Naive B cell (primary cell): ENCODE measurements at regions not wholly inside any gene's neighbourhood (a gene's known extent, or its start where the extent isn't known, plus 50 kb on each side); places are given as distances from the start of the nearest gene placed in this dataset.
"Not testable (repeated sequence)": the region's sequence is repeated elsewhere in the genome, so short reads cannot be mapped to it uniquely, and the experiment has no call there.

Experiments used
- ATAC-seq, 2 donors: fragments of 150-1000 bp; cut with Tn5 transposase; 2 replicates each; pipeline ENCODE4 v1.10.0; 2021; ENCODE audit warnings: low read depth in 2 of 2, mild to moderate bottlenecking in 2 of 2, moderate library complexity in 2 of 2
- DNase-seq: peaks from one replicate; pipeline ENCODE4 v3.0.0; 2022
- H3K27ac Mint-ChIP-seq, 6 donors: one replicate each; pipeline ENCODE4 v1.8.0; 2020 to 2022; ENCODE audit warnings: mild to moderate bottlenecking in 6 of 6, mixed read lengths in 6 of 6, moderate library complexity in 5 of 6, inconsistent platforms in 2 of 6
- H3K27me3 Mint-ChIP-seq, 3 donors: one replicate each; pipeline ENCODE4 v1.8.0; 2021 to 2022; ENCODE audit warnings: mixed read lengths in 3 of 3, mild to moderate bottlenecking in 1 of 3
- H3K36me3 Mint-ChIP-seq, 2 donors: one replicate each; pipeline ENCODE4 v1.8.0; 2020 to 2022; ENCODE audit warnings: mixed read lengths in 2 of 2, inconsistent platforms in 1 of 2, mild to moderate bottlenecking in 1 of 2
- H3K4me1 Mint-ChIP-seq, 3 donors: one replicate each; pipeline ENCODE4 v1.8.0; 2020 to 2022; ENCODE audit warnings: mixed read lengths in 3 of 3, inconsistent platforms in 1 of 3, mild to moderate bottlenecking in 1 of 3, moderate library complexity in 1 of 3
- H3K4me3 Mint-ChIP-seq, 8 donors: one replicate each; pipeline ENCODE4 v1.8.0; 2020 to 2022; ENCODE audit warnings: mild to moderate bottlenecking in 8 of 8, mixed read lengths in 8 of 8, moderate library complexity in 8 of 8, inconsistent platforms in 2 of 8
- H3K9me3 Mint-ChIP-seq, 7 donors: one replicate each; pipeline ENCODE4 v1.8.0; 2020 to 2022; ENCODE audit warnings: mixed read lengths in 7 of 7, mild to moderate bottlenecking in 5 of 7, inconsistent platforms in 2 of 7, moderate library complexity in 1 of 7

DNA sequence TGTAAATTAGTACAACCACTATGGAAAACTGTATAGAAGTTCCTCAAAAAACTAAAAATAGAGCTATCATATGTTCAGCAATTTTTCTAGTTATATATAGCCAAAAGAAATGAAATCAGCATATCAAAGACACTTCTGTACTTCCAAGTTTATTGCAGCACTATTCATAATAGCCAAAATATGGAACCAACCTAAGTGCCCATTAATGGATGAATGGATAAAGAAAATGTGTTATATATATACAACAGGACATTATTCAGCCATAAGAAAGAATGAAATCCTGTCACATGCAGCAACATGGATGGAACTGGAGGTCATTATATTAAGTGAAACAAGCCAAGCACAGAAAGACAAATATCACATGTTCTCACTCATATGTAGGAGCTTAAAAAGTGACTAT lies 112.6 kb downstream of the MDH1 start:
- Mint-ChIP-seq H3K27ac (no peak overlapping the region), H3K9me3 (peaks cover 0 to 5% (median 0%) of the 10 kb centered on the region in 7 donors), H3K4me1 (no peaks in the 10 kb centered on the region), H3K36me3 (no peaks in the 10 kb centered on the region), H3K4me3 (no peak overlapping the region), H3K27me3 (no peaks in the 10 kb centered on the region)
- DNase-seq = no peak
- ATAC-seq = no peak

DNA sequence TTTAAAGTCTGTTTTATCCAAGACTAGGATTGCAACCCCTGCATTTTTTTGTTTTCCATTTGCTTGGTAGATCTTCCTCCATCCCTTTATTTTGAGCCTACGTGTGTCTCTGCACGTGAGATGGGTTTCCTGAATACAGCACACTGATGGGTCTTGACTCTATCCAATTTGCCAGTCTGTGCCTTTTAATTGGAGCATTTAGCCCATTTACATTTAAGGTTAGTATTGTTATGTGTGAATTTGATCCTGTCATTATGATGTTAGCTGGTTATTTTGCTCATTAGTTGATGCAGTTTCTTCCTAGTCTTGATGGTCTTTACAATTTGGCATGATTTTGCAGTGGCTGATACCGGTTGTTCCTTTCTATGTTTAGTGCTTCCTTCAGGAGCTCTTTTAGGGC lies 117.3 kb downstream of the MDH1 start:
- not testable (repeated sequence) for H3K4me3 Mint-ChIP-seq

DNA sequence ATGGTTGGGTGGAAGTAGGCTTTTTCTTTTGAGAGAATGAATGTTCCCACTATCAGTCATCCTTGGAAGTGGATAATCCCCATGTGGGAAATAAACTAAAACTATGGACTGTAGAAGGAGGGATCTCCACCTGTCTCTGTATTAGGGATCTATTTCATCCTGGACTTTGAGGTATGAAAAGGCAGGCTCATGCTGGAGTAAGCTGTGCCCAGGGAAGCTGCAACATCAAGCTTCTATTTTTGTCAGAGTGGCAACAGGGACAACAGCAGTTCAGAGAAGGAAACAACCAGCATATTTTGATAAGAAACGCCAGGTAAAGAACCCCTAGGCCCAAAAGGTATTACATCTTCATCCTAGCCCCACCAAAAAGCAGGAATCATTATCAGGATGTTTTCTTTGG lies 122.0 kb downstream of the MDH1 start:
- Mint-ChIP-seq H3K4me3 (no peak overlapping the region), H3K4me1 (no peaks in the 10 kb centered on the region), H3K36me3 (peaks cover 0 to 7% of the 10 kb centered on the region in 2 donors), H3K27ac (no peak overlapping the region), H3K27me3 (no peaks in the 10 kb centered on the region), H3K9me3 (peaks cover 0 to 15% (median 3%) of the 10 kb centered on the region in 7 donors)
- no peak for DNase-seq
- ATAC-seq = no peak

More for the DNA sequence above, 117.3 kb downstream of the MDH1 start:
- not testable (repeated sequence) for H3K27ac Mint-ChIP-seq, ATAC-seq, H3K4me1 Mint-ChIP-seq, H3K36me3 Mint-ChIP-seq, H3K27me3 Mint-ChIP-seq, DNase-seq
- H3K9me3 Mint-ChIP-seq = peaks cover 0 to 15% (median 4%) of the 10 kb centered on the region in 7 donors

DNA sequence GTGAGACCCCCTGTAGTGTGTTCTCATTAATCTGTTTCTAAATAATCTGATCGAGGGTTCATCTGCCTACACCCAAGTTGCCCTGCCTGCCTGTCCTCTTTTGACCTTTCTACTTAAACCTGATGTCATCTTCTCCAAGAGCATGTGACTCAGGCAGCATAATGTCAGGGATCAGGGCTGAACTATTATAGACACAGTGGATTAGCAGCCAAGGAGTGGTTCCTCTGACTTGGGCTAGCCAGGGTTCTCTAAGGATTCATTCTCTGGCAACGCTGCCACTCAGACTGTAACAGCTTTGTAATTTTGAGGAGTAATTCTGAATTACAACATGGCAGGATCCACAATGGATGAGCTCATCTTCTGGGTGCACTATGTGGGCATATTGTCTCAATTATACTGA lies 124.0 kb downstream of the MDH1 start:
- no peaks in the 10 kb centered on the region for H3K27me3 Mint-ChIP-seq
- peaks cover 0 to 6% (median 0%) of the 10 kb centered on the region in 7 donors for H3K9me3 Mint-ChIP-seq
- H3K4me1 Mint-ChIP-seq = no peaks in the 10 kb centered on the region
- no peaks in the 10 kb centered on the region for H3K36me3 Mint-ChIP-seq
- H3K27ac Mint-ChIP-seq = no peak overlapping the region
- ATAC-seq (no peak), DNase-seq (no peak)
- H3K4me3 Mint-ChIP-seq = no peak overlapping the region

DNA sequence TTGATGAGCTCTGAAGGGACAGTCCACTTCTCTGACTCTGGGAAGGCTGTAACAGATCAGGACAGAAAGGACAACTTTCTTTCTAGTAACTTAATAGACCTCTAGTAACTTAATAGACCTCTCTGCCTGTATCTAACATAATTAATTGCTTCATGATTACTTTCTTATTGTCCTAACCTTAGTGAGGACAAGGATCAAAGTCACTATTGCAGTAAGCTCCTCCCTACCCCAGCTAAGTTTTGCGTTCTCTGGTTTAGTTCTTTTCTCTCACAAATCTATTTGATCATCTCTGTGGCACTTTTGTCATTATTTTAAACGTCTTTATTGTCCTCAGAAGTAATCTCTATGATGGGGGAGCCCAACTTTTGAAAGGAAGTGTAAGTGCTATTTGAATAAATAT lies 125.5 kb upstream of the UGP2 start:
- Mint-ChIP-seq H3K36me3 (no peaks in the 10 kb centered on the region), H3K27me3 (no peaks in the 10 kb centered on the region), H3K9me3 (peaks cover 0 to 3% (median 0%) of the 10 kb centered on the region in 7 donors), H3K4me1 (no peaks in the 10 kb centered on the region), H3K4me3 (no peak overlapping the region), H3K27ac (no peak overlapping the region)
- no peak for ATAC-seq
- DNase-seq = no peak

DNA sequence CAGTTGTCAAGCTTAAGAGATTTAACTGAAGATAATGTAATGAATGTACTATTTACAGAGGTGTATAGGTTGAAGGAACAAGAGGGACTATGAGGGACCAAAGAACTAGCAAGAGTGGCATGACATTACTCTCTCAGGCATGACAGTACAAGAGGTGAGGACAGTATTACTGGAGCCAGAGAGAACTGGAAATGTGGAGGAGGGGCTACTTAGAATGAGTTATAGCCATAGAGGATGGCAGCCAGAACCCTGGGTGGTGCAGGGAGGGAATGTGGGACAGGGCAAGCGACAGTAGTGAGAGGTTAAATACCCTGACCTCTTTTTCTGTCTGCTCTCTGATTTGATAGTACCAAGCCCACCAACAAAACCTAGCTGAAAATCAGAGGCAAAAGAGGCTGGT lies 122.6 kb upstream of the UGP2 start:
- ATAC-seq (no peak), DNase-seq (no peak)
- no peak overlapping the region for H3K4me3 Mint-ChIP-seq
- H3K27me3 Mint-ChIP-seq = no peaks in the 10 kb centered on the region
- H3K4me1 Mint-ChIP-seq = no peaks in the 10 kb centered on the region
- no peaks in the 10 kb centered on the region for H3K36me3 Mint-ChIP-seq
- no peak overlapping the region for H3K27ac Mint-ChIP-seq
- H3K9me3 Mint-ChIP-seq = peaks cover 0 to 6% (median 2%) of the 10 kb centered on the region in 7 donors

DNA sequence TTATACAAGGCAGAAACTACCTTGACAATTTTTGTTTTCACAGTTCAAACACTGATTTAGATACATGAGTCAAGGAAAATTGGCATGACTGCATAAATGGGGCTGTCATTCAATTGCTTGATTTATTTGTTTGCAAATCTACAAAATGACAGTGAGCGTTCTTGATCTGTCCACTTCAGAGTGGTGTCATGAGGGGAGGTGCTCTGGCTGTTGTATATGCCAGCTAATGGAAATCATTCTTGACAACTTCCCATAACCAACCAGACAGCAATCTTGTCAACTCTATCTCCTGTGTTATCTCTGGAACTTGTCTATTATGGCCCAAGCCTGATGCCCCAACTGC lies 120.6 kb upstream of the UGP2 start:
- H3K27me3 Mint-ChIP-seq = no peaks in the 10 kb centered on the region
- no peak for ATAC-seq
- H3K36me3 Mint-ChIP-seq = no peaks in the 10 kb centered on the region
- no peak for DNase-seq
- H3K27ac Mint-ChIP-seq = no peak overlapping the region
- H3K4me3 Mint-ChIP-seq = no peak overlapping the region
- no peaks in the 10 kb centered on the region for H3K4me1 Mint-ChIP-seq
- peaks cover 0 to 14% (median 3%) of the 10 kb centered on the region in 7 donors for H3K9me3 Mint-ChIP-seq

DNA sequence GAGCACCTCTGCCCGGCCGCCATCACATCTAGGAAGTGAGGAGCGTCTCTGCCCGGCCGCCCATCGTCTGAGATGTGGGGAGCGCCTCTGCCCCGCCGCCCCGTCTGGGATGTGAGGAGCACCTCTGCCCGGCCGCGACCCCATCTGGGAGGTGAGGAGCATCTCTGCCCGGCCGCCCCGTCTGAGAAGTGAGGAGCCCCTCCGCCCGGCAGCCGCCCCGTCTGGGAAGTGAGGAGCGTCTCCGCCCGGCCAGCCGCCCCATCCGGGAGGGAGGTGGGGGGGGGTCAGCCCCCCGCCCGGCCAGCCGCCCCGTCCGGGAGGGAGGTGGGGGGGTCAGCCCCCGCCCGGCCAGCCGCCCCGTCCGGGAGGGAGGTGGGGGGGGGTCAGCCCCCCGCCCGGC lies 119.4 kb upstream of the UGP2 start:
- not testable (repeated sequence) for H3K4me3 Mint-ChIP-seq, ATAC-seq, DNase-seq, H3K27ac Mint-ChIP-seq, H3K36me3 Mint-ChIP-seq, H3K27me3 Mint-ChIP-seq, H3K4me1 Mint-ChIP-seq
- peaks cover 0 to 15% (median 3%) of the 10 kb centered on the region in 7 donors for H3K9me3 Mint-ChIP-seq

DNA sequence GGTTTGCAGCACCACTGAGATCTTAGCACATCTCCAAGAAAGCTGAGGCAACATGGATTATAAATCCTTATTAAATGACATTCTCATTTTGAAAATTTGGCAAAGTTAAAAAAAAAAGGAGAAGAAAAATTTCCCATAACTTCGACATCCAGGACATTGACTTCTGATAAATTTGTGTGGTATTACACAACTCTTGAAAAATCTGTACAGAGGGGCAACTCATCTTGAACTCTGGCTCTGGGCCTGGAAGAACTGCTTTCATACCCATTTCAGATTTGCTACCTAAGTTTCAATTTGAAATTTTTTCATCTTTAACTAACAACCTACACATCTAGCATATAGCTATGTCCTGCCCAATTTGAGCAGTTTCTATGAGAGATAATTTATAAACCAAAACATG lies 118.0 kb upstream of the UGP2 start:
- peaks cover 0 to 15% (median 3%) of the 10 kb centered on the region in 7 donors for H3K9me3 Mint-ChIP-seq
- H3K27me3 Mint-ChIP-seq = no peaks in the 10 kb centered on the region
- H3K27ac Mint-ChIP-seq = no peak overlapping the region
- no peaks in the 10 kb centered on the region for H3K4me1 Mint-ChIP-seq
- ATAC-seq = no peak
- H3K36me3 Mint-ChIP-seq = no peaks in the 10 kb centered on the region
- no peak for DNase-seq
- H3K4me3 Mint-ChIP-seq = no peak overlapping the region

DNA sequence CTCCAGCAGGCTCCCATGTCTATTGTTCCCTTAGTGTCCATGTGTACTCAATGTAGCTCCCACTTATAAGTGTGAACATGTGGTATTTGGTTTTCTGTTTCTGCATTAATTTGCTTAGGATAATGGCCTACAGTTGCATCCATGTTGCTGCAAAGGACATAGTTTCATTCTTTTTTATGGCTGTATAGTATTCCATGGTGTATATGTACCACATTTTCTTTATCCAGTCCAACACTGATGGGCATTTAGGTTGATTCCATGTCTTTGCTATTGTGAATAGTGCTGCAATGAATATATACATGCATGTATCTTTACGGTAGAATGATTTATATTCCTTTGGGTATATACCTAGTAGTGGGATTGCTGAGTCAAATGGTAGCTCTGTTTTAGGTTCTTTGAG lies 116.5 kb upstream of the UGP2 start:
- not testable (repeated sequence) for H3K4me3 Mint-ChIP-seq, ATAC-seq

DNA sequence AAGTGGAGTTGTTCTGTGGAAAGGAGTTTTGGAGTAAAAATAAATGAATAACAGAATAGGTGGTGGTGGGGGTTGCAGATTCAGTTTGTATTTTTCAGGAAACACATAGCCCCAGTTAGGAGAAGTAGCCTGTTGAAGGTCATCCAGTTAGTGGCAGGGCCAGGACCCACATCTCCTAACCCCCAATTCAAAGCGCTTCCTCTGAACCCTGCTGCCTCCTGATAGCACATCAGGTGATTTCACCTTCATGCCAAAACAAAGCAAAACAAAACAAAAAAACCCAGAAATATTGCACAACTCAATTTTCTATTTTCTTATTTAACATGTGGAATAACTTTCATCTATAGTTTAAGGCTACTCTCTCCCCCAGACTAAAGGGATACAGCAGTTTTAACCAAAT lies 112.3 kb upstream of the UGP2 start:
- no peaks in the 10 kb centered on the region for H3K36me3 Mint-ChIP-seq
- peaks cover 0 to 3% (median 0%) of the 10 kb centered on the region in 3 donors for H3K27me3 Mint-ChIP-seq
- DNase-seq (no peak), ATAC-seq (no peak)
- no peak overlapping the region for H3K27ac Mint-ChIP-seq
- H3K9me3 Mint-ChIP-seq = peaks cover 0 to 9% (median 2%) of the 10 kb centered on the region in 7 donors
- H3K4me1 Mint-ChIP-seq = no peaks in the 10 kb centered on the region
- H3K4me3 Mint-ChIP-seq = no peak overlapping the region

More for the DNA sequence above, 116.5 kb upstream of the UGP2 start:
- H3K27ac Mint-ChIP-seq, DNase-seq, H3K27me3 Mint-ChIP-seq, H3K4me1 Mint-ChIP-seq, H3K36me3 Mint-ChIP-seq: not testable (repeated sequence)
- peaks cover 0 to 15% (median 3%) of the 10 kb centered on the region in 7 donors for H3K9me3 Mint-ChIP-seq

DNA sequence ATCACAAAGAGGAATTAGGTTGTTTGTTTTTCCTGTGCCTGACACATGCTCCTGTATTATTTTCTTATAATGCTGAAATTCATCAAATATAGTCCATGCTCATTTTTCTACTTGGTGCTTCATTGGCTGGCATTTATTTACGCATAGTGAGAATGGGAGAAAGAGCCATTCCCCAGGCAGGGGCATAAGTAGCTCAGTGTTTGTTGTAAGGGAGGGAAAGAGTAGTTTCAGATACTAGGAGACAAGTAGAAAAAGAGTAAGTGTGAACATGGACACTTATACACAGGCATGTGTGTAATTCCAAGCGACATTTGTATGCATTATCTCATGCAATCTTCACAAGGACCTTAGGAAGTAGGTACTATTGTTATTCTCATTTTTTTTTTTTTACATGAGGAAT lies 111.9 kb upstream of the UGP2 start:
- Mint-ChIP-seq H3K4me3 (no peak overlapping the region), H3K9me3 (peaks cover 0 to 9% (median 2%) of the 10 kb centered on the region in 7 donors), H3K27me3 (peaks cover 0 to 3% (median 0%) of the 10 kb centered on the region in 3 donors), H3K27ac (no peak overlapping the region), H3K4me1 (no peaks in the 10 kb centered on the region), H3K36me3 (no peaks in the 10 kb centered on the region)
- DNase-seq (no peak), ATAC-seq (no peak)

DNA sequence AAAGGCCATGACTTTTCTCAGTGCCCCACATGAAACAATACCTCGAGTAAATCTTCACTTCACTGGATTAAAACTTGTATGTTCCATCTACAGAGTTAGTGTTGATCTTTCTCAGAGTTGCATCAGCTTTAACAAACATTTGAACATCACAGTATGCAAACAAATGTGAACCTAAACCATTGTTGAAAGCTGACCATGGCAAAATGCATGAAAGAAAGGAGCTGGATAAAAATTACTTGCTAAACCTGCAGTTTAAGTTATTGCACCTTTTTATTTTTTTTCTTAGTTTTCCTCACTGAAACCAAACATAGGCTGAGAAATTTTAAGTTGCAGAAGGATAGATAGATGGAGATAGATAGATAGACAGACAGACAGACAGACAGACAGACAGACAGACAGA lies 107.2 kb upstream of the UGP2 start:
- Mint-ChIP-seq H3K4me3 (no peak overlapping the region), H3K27me3 (peaks cover 0 to 3% (median 0%) of the 10 kb centered on the region in 3 donors), H3K9me3 (no peaks in the 10 kb centered on the region), H3K36me3 (no peaks in the 10 kb centered on the region), H3K27ac (no peak overlapping the region), H3K4me1 (no peaks in the 10 kb centered on the region)
- ATAC-seq (no peak), DNase-seq (no peak)

DNA sequence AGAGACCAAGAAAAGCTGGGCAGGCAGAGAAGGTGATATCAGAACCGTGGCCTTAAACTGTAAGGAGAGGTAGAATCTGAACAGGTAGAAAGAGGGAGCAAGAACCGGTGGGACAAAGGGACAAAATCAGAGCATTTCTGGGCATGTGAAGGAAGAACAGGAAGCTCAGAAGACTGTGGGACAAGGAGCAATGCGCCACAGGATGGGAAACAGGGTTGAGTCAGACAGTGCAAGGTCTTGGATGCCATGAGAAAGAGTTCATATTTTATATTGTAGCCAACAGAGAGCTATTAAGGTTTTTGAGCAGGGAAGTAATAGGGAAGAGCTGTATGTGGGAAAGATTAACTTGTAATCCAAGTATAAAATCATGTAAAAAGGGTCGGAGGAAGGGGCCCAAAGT lies 106.4 kb upstream of the UGP2 start:
- H3K27me3 Mint-ChIP-seq = peaks cover 0 to 3% (median 0%) of the 10 kb centered on the region in 3 donors
- peak overlapping the region in 1 of 8 donors; percentile 73 for H3K4me3 Mint-ChIP-seq
- DNase-seq (no peak), ATAC-seq (no peak)
- H3K9me3 Mint-ChIP-seq = peaks cover 0 to 2% (median 0%) of the 10 kb centered on the region in 7 donors
- no peak overlapping the region for H3K27ac Mint-ChIP-seq
- no peaks in the 10 kb centered on the region for H3K4me1 Mint-ChIP-seq
- H3K36me3 Mint-ChIP-seq = no peaks in the 10 kb centered on the region

DNA sequence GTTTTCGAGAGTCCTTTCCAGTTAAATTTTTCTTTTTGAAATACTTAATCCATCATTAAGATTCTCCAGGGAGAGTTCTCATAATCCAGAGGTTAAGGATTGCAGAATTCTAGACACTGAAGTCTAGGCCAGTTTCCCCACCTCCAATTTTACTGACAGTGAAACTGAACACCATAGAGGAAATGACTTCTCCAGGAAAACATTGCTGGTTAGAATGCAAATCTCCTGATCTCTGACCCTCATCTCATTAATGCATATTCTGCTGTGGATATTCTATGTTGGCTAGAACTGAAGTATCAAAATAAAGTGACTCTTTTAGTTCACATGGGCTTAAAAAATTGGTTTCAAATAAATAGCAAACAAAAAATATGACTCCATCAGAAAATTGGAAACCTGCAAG lies 105.8 kb upstream of the UGP2 start:
- H3K4me3 Mint-ChIP-seq = no peak overlapping the region
- DNase-seq (no peak), ATAC-seq (no peak)
- H3K36me3 Mint-ChIP-seq = no peaks in the 10 kb centered on the region
- H3K4me1 Mint-ChIP-seq = no peaks in the 10 kb centered on the region
- no peaks in the 10 kb centered on the region for H3K27me3 Mint-ChIP-seq
- no peak overlapping the region for H3K27ac Mint-ChIP-seq
- peaks cover 0 to 2% (median 0%) of the 10 kb centered on the region in 7 donors for H3K9me3 Mint-ChIP-seq
